ENCODE measurements at regions not wholly inside any gene's neighbourhood (a gene's known extent, or its start where the extent isn't known, plus 50 kb on each side); places are given as distances from the start of the nearest gene placed in this dataset.

DNA sequence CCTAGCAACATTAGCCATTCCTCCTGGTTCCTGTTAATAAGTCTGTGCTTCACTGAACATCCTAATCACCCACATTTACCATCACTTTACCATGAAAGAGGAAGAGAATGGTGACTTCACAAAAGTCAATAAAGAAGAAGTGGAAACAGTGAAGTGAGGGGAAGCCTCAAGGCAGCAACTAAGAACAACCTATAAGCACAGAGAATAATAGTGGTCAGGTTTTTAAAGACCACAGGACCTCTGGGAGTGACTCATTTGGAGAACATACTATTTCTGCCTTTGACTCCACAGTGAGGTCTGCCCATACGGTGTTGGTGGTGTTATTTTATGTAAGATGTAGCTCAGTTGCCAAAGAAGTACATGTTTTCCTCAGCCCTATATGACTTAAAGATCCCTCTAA, 86.0 kb upstream of the TET2 start:
- no peak for TF ChIP-seq EZH2 (IDR thresholded peaks at IDR 0.05; ENCODE audit: borderline replicate concordance, low read depth, low read length, severe bottlenecking)
- TF ChIP-seq, protein P1, sequence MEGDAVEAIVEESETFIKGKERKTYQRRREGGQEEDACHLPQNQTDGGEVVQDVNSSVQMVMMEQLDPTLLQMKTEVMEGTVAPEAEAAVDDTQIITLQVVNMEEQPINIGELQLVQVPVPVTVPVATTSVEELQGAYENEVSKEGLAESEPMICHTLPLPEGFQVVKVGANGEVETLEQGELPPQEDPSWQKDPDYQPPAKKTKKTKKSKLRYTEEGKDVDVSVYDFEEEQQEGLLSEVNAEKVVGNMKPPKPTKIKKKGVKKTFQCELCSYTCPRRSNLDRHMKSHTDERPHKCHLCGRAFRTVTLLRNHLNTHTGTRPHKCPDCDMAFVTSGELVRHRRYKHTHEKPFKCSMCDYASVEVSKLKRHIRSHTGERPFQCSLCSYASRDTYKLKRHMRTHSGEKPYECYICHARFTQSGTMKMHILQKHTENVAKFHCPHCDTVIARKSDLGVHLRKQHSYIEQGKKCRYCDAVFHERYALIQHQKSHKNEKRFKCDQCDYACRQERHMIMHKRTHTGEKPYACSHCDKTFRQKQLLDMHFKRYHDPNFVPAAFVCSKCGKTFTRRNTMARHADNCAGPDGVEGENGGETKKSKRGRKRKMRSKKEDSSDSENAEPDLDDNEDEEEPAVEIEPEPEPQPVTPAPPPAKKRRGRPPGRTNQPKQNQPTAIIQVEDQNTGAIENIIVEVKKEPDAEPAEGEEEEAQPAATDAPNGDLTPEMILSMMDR (IDR thresholded peaks at IDR 0.05; ENCODE audit: borderline replicate concordance, extremely low read depth, low read length, poor library complexity, severe bottlenecking) = no peak
- Histone ChIP-seq H2AFZ (ENCODE audit: low read depth, low read length) (no peak overlapping the region), H3K4me1 (ENCODE audit: insufficient read depth, low read length) (no peaks in the 10 kb centered on the region), H3K9ac (ENCODE audit: low read depth, low read length) (no peak overlapping the region), H3K36me3 (ENCODE audit: insufficient read depth, low read length) (no peaks in the 10 kb centered on the region), H3K27ac (ENCODE audit: low read length) (no peak overlapping the region), H3K9me3 (ENCODE audit: insufficient read depth, low read length, severe bottlenecking) (no peaks in the 10 kb centered on the region), H3K79me2 (ENCODE audit: insufficient read depth, low read length) (no peaks in the 10 kb centered on the region), H3K4me3 (ENCODE audit: low read depth in 1 of 2, low read length in 2 of 2) (no peak overlapping the region), H3K4me2 (ENCODE audit: insufficient read depth, low read length) (no peak overlapping the region), H3K27me3 (ENCODE audit: insufficient read depth, low read length, poor library complexity) (no peaks in the 10 kb centered on the region), H4K20me1 (ENCODE audit: insufficient read depth, low read length) (no peaks in the 10 kb centered on the region)
- DNase-seq (no peak), ATAC-seq (ENCODE audit: insufficient read depth, low read depth) (no peak)

DNA sequence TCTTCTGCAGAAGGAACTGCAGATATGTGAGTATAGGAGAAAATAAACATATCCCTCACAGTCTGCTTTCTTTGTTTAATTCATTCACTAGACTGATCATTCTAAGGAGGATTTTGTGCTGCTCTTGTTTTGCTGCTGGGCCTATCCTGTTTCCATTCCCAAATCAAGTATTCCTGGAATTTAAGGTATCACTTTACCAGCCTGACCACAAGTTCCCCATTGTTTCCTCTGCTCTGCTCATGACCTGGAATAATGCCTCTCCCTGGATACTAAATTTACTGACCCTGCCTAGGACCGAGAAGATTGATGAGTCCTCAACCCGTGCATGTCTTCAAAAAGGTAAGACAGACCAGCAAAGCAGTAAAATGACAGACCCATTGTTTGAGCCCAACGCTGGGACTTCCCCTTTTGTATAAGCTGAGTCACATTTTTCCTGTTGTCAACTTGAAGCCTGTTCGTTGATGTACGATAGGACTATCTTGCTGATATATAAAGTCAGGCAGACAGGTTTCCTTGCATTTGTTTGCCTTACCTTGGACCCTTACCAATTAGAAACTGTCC, 85.5 kb upstream of the TET2 start:
- no peaks in the 10 kb centered on the region for H3K9me3 ChIP-seq (ENCODE audit: insufficient read depth, low read length, severe bottlenecking)
- ATAC-seq (ENCODE audit: insufficient read depth, low read depth) (no peak), DNase-seq (no peak)
- H3K27ac ChIP-seq (ENCODE audit: low read length) = no peak overlapping the region
- no peak overlapping the region for H3K9ac ChIP-seq (ENCODE audit: low read depth, low read length)
- H4K20me1 ChIP-seq (ENCODE audit: insufficient read depth, low read length) = no peaks in the 10 kb centered on the region
- H3K79me2 ChIP-seq (ENCODE audit: insufficient read depth, low read length) = no peaks in the 10 kb centered on the region
- H3K4me2 ChIP-seq (ENCODE audit: insufficient read depth, low read length) = no peak overlapping the region
- no peak overlapping the region for H3K4me3 ChIP-seq (ENCODE audit: low read depth in 1 of 2, low read length in 2 of 2)
- TF ChIP-seq, protein P1 (IDR thresholded peaks at IDR 0.05; ENCODE audit: borderline replicate concordance, extremely low read depth, low read length, poor library complexity, severe bottlenecking) = no peak
- TF ChIP-seq EZH2 (IDR thresholded peaks at IDR 0.05; ENCODE audit: borderline replicate concordance, low read depth, low read length, severe bottlenecking) = no peak
- H3K4me1 ChIP-seq (ENCODE audit: insufficient read depth, low read length) = no peaks in the 10 kb centered on the region
- H3K27me3 ChIP-seq (ENCODE audit: insufficient read depth, low read length, poor library complexity) = no peaks in the 10 kb centered on the region
- no peaks in the 10 kb centered on the region for H3K36me3 ChIP-seq (ENCODE audit: insufficient read depth, low read length)
- no peak overlapping the region for H2AFZ ChIP-seq (ENCODE audit: low read depth, low read length)

DNA sequence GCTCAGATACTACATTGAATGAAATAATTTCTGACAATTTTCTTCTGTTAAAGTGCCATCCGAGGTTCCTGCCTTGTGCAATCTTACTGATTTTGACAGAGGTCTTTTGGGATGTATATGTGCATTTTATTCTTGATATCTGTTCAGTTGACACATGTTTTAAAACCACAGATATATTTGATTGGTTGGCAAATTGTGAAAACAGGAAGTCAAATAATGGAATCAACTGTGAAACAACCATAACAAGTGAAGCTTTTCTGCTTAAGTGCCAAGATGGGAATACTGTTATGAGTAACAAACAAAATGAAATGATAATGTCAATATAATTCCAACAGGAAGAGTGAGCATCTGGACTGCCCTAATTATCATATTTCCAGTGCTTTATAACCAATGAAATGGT, 84.9 kb upstream of the TET2 start:
- no peaks in the 10 kb centered on the region for H3K27me3 ChIP-seq (ENCODE audit: insufficient read depth, low read length, poor library complexity)
- H3K4me3 ChIP-seq (ENCODE audit: low read depth in 1 of 2, low read length in 2 of 2) = no peak overlapping the region
- no peak for TF ChIP-seq EZH2 (IDR thresholded peaks at IDR 0.05; ENCODE audit: borderline replicate concordance, low read depth, low read length, severe bottlenecking)
- TF ChIP-seq, protein P1 (IDR thresholded peaks at IDR 0.05; ENCODE audit: borderline replicate concordance, extremely low read depth, low read length, poor library complexity, severe bottlenecking) = no peak
- ATAC-seq (ENCODE audit: insufficient read depth, low read depth) (no peak), DNase-seq (no peak)
- H3K9me3 ChIP-seq (ENCODE audit: insufficient read depth, low read length, severe bottlenecking) = no peaks in the 10 kb centered on the region
- no peaks in the 10 kb centered on the region for H4K20me1 ChIP-seq (ENCODE audit: insufficient read depth, low read length)
- H3K79me2 ChIP-seq (ENCODE audit: insufficient read depth, low read length) = no peaks in the 10 kb centered on the region
- H3K36me3 ChIP-seq (ENCODE audit: insufficient read depth, low read length) = no peaks in the 10 kb centered on the region
- H3K27ac ChIP-seq (ENCODE audit: low read length) = no peak overlapping the region
- no peak overlapping the region for H3K4me2 ChIP-seq (ENCODE audit: insufficient read depth, low read length)
- H3K4me1 ChIP-seq (ENCODE audit: insufficient read depth, low read length) = no peaks in the 10 kb centered on the region
- no peak overlapping the region for H3K9ac ChIP-seq (ENCODE audit: low read depth, low read length)
- no peak overlapping the region for H2AFZ ChIP-seq (ENCODE audit: low read depth, low read length)

DNA sequence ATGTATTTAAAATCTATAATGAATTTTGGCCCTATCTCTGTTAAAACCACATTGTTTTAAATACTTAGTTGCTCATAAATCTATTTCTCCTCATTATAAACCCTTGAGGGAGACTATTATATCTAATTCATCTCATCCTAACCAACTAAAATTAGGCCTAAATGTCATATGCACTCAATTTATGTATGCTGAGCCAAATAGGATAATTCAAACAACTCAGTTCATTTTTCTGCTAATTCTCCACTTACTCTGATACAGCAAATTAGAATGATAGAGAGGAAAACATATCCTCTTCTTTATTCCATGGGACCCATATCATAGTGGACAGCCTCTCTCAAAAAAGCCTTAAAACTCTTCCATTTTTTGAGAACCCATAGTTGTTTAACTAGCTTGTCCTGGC, 80.3 kb upstream of the TET2 start:
- no peak overlapping the region for H2AFZ ChIP-seq (ENCODE audit: low read depth, low read length)
- no peak overlapping the region for H3K4me2 ChIP-seq (ENCODE audit: insufficient read depth, low read length)
- H3K79me2 ChIP-seq (ENCODE audit: insufficient read depth, low read length) = no peaks in the 10 kb centered on the region
- no peaks in the 10 kb centered on the region for H3K27me3 ChIP-seq (ENCODE audit: insufficient read depth, low read length, poor library complexity)
- no peaks in the 10 kb centered on the region for H3K36me3 ChIP-seq (ENCODE audit: insufficient read depth, low read length)
- no peaks in the 10 kb centered on the region for H4K20me1 ChIP-seq (ENCODE audit: insufficient read depth, low read length)
- no peak overlapping the region for H3K9ac ChIP-seq (ENCODE audit: low read depth, low read length)
- no peak for DNase-seq
- no peak overlapping the region for H3K27ac ChIP-seq (ENCODE audit: low read length)
- ATAC-seq (ENCODE audit: insufficient read depth, low read depth) = no peak
- no peak overlapping the region for H3K4me3 ChIP-seq (ENCODE audit: low read depth in 1 of 2, low read length in 2 of 2)
- H3K4me1 ChIP-seq (ENCODE audit: insufficient read depth, low read length) = no peaks in the 10 kb centered on the region
- H3K9me3 ChIP-seq (ENCODE audit: insufficient read depth, low read length, severe bottlenecking) = no peaks in the 10 kb centered on the region
- no peak for TF ChIP-seq EZH2 (IDR thresholded peaks at IDR 0.05; ENCODE audit: borderline replicate concordance, low read depth, low read length, severe bottlenecking)
- TF ChIP-seq, protein P1 (IDR thresholded peaks at IDR 0.05; ENCODE audit: borderline replicate concordance, extremely low read depth, low read length, poor library complexity, severe bottlenecking) = no peak

All from DND-41 (cell line).